H1 (cell line): ENCODE measurements at regions not wholly inside any gene's neighbourhood (a gene's known extent, or its start where the extent isn't known, plus 50 kb on each side); places are given as distances from the start of the nearest gene placed in this dataset.

Experiments
- CTCF ChIA-PET: fragments of 300-600 bp; sonication (Branson Sonifier 250); formaldehyde crosslinking; loops from one replicate; lab custom pipeline; 2021; ENCODE audit not compliant: partially characterized antibody; lab: Charles Lee
- POLR2A ChIA-PET: fragments of 300-600 bp; sonication (Branson Sonifier 250); formaldehyde crosslinking; loops from one replicate; lab custom pipeline; 2021; ENCODE audit warnings: inconsistent platforms; ENCODE audit not compliant: partially characterized antibody; lab: Charles Lee
- DNase-seq, 2 experiments: peaks; one replicate each; pipeline versions ENCODE4 v3.0.0 to v3.0.0-alpha.2; 2010 to 2022; ENCODE audit warnings: low spot score in 2 of 2, low read depth in 1 of 2, mixed read lengths in 1 of 2
- FAIRE-seq: peaks from 2 replicates; lab custom pipeline; 2011; peaks lifted over from hg19 to GRCh38; lab: Jason Lieb, UNC
- H2AFZ ChIP-seq: 2 replicates; pipeline ENCODE4 v1.8.1; 2012; ENCODE audit warnings: low read length, inconsistent platforms
- H2AK5ac ChIP-seq: 2 replicates; pipeline ENCODE4 v1.6.1; 2013; ENCODE audit warnings: low read depth, low read length
- H2BK120ac ChIP-seq: replicated peaks from 2 replicates; pipeline ENCODE3; 2013; ENCODE audit warnings: low read depth, low read length, inconsistent platforms
- H2BK12ac ChIP-seq: 2 replicates; pipeline ENCODE4 v1.6.1; 2013; ENCODE audit warnings: low read depth, low read length
- H2BK15ac ChIP-seq: 2 replicates; pipeline ENCODE4 v1.6.1; 2013; ENCODE audit warnings: low read length
- H2BK20ac ChIP-seq: 2 replicates; pipeline ENCODE4 v1.6.1; 2013; ENCODE audit warnings: low read length
- H2BK5ac ChIP-seq: 2 replicates; pipeline ENCODE4 v1.6.1; 2013; ENCODE audit warnings: low read depth, low read length
- H3K14ac ChIP-seq: 2 replicates; pipeline ENCODE4 v1.6.1; 2013; ENCODE audit warnings: inconsistent platforms; ENCODE audit not compliant: insufficient read length
- H3K18ac ChIP-seq: 2 replicates; pipeline ENCODE4 v1.6.1; 2013; ENCODE audit warnings: low read length; ENCODE audit errors: extremely low read depth
- H3K23ac ChIP-seq: 2 replicates; pipeline ENCODE4 v1.6.1; 2013; ENCODE audit warnings: inconsistent platforms; ENCODE audit not compliant: insufficient read length
- H3K23me2 ChIP-seq: 2 replicates; pipeline ENCODE4 v1.6.1; 2013; ENCODE audit warnings: low read depth, low read length
- H3K27ac ChIP-seq: 2 replicates; pipeline ENCODE4 v1.6.1; 2011; ENCODE audit warnings: low read depth, low read length, inconsistent platforms
- H3K27me3 ChIP-seq, 4 experiments: replicated peaks in 1 of 4; 1 replicate in 1 of 4; 2 replicates in 3 of 4; pipeline versions ENCODE4 v1.6.1 to v1.8.1; 2011 to 2013; ENCODE audit warnings: low read length in 3 of 4, mild to moderate bottlenecking in 3 of 4, inconsistent platforms in 2 of 4, mixed read lengths in 2 of 4, moderate library complexity in 1 of 4; ENCODE audit not compliant: control insufficient read depth in 3 of 4, insufficient read depth in 3 of 4; ENCODE audit errors: extremely low read depth in 1 of 4
- H3K36me3 ChIP-seq, 4 experiments: 2 replicates each; pipeline versions ENCODE4 v1.6.1 to v1.8.1; 2011 to 2013; ENCODE audit warnings: mild to moderate bottlenecking in 4 of 4, low read length in 3 of 4, moderate library complexity in 2 of 4, control low read depth in 1 of 4, inconsistent platforms in 1 of 4; ENCODE audit not compliant: insufficient read depth in 4 of 4, control insufficient read depth in 2 of 4
- H3K4ac ChIP-seq: replicated peaks from 2 replicates; pipeline ENCODE3; 2013; ENCODE audit warnings: low read length, low read depth, mixed read lengths, inconsistent platforms; ENCODE audit not compliant: insufficient read length
- H3K4me1 ChIP-seq, 4 experiments: replicated peaks in 1 of 4; 1 replicate in 1 of 4; 2 replicates in 3 of 4; pipeline versions ENCODE4 v1.6.1 to v1.8.1; 2011 to 2013; ENCODE audit warnings: low read length in 3 of 4, inconsistent platforms in 2 of 4, mixed read lengths in 1 of 4; ENCODE audit not compliant: insufficient read depth in 4 of 4, control insufficient read depth in 3 of 4
- H3K4me2 ChIP-seq, 2 experiments: 2 replicates each; pipeline versions ENCODE4 v1.6.1 to v1.8.1; 2011 to 2013; ENCODE audit warnings: low read depth in 2 of 2, low read length in 2 of 2, control low read depth in 1 of 2, inconsistent platforms in 1 of 2, mild to moderate bottlenecking in 1 of 2; ENCODE audit not compliant: insufficient read depth in 1 of 2
- H3K4me3 ChIP-seq, 4 experiments: fragments of 200-600, 300-600 bp in 1 of 4; sonication (generic), shearing (Covaris generic), sonication (Bioruptor Twin) in 1 of 4; 2 replicates each; pipeline versions ENCODE4 v1.5.1 to v1.8.1; 2011 to 2016; ENCODE audit warnings: low read length in 4 of 4, low read depth in 3 of 4, control low read depth in 2 of 4, inconsistent platforms in 2 of 4, mild to moderate bottlenecking in 2 of 4, mixed read lengths in 1 of 4, moderate library complexity in 1 of 4; ENCODE audit not compliant: insufficient read depth in 2 of 4; ENCODE audit errors: extremely low read depth in 1 of 4
- H3K56ac ChIP-seq: replicated peaks from 2 replicates; pipeline ENCODE3; 2013; ENCODE audit warnings: low read depth, mild to moderate bottlenecking, mixed read lengths, low read length, inconsistent platforms; ENCODE audit not compliant: insufficient read length
- H3K79me1 ChIP-seq: 2 replicates; pipeline ENCODE4 v1.6.1; 2013; ENCODE audit warnings: low read depth, low read length, control low read depth
- H3K79me2 ChIP-seq, 2 experiments: 2 replicates each; pipeline versions ENCODE4 v1.6.1 to v1.8.1; 2012 to 2013; ENCODE audit warnings: low read length in 2 of 2, mild to moderate bottlenecking in 2 of 2, inconsistent platforms in 1 of 2; ENCODE audit not compliant: insufficient read depth in 2 of 2, control insufficient read depth in 1 of 2
- H3K9ac ChIP-seq, 4 experiments: replicated peaks in 1 of 4; 1 replicate in 1 of 4; 2 replicates in 3 of 4; pipeline versions ENCODE4 v1.6.1 to v1.8.1; 2011 to 2013; ENCODE audit warnings: low read depth in 3 of 4, low read length in 3 of 4, control low read depth in 2 of 4, mild to moderate bottlenecking in 2 of 4, moderate library complexity in 2 of 4, inconsistent platforms in 1 of 4; ENCODE audit errors: extremely low read depth in 1 of 4
- H3K9me3 ChIP-seq, 2 experiments: 2 replicates each; pipeline versions ENCODE4 v1.6.1 to v1.8.1; 2012 to 2013; ENCODE audit warnings: mild to moderate bottlenecking in 2 of 2, moderate library complexity in 2 of 2, control low read depth in 1 of 2, inconsistent platforms in 1 of 2, low read depth in 1 of 2, low read length in 1 of 2, mixed read lengths in 1 of 2; ENCODE audit not compliant: insufficient read depth in 2 of 2
- H4K20me1 ChIP-seq, 2 experiments: replicated peaks in 1 of 2; 2 replicates each; pipeline versions ENCODE3 to v1.8.1; 2011 to 2013; ENCODE audit warnings: inconsistent platforms in 2 of 2, low read length in 2 of 2, mild to moderate bottlenecking in 1 of 2; ENCODE audit not compliant: insufficient read depth in 2 of 2, control insufficient read depth in 1 of 2
- H4K5ac ChIP-seq: 2 replicates; pipeline ENCODE4 v1.6.1; 2013; ENCODE audit warnings: low read length, low read depth, mixed read lengths, inconsistent platforms; ENCODE audit not compliant: insufficient read length
- H4K8ac ChIP-seq: 2 replicates; pipeline ENCODE4 v1.8.0; 2013; ENCODE audit warnings: mild to moderate bottlenecking, moderate library complexity, low read length, inconsistent platforms; ENCODE audit not compliant: insufficient read depth; ENCODE audit errors: extremely low read depth
- H4K91ac ChIP-seq: replicated peaks from 2 replicates; pipeline ENCODE3; 2013; ENCODE audit warnings: low read length, mixed read lengths, inconsistent platforms; ENCODE audit not compliant: insufficient read length
- ASH2L ChIP-seq: fragments of 200-600, 300-600 bp; sonication (generic); IDR thresholded peaks from one replicate; pipeline ENCODE4 v1.7.1; 2017; ENCODE audit warnings: low read length
- BRCA1 ChIP-seq: IDR thresholded peaks from 2 replicates; pipeline ENCODE4 v1.6.1; 2012; ENCODE audit warnings: low read depth, low read length, improper control_type of control experiment
- CBX5 ChIP-seq: fragments of 300-800, 300-1000 bp; sonication (generic); IDR thresholded peaks from 2 replicates; pipeline ENCODE4 v1.7.1; 2016; ENCODE audit warnings: antibody characterized with exemption, low read length, low read depth
- EP300 ChIP-seq, 2 experiments: IDR thresholded peaks; 1 replicate in 1 of 2; 2 replicates in 1 of 2; pipeline ENCODE4 v1.6.1; 2011 to 2012; ENCODE audit warnings: low read depth in 2 of 2, low read length in 2 of 2, mild to moderate bottlenecking in 2 of 2, borderline replicate concordance in 1 of 2, inconsistent platforms in 1 of 2, moderate library complexity in 1 of 2
- EZH2 ChIP-seq: fragments of 200-600 bp; sonication (generic); IDR thresholded peaks from 2 replicates; pipeline ENCODE4 v1.7.1; 2012; ENCODE audit warnings: low read depth, mild to moderate bottlenecking, moderate library complexity, low read length, inconsistent platforms; ENCODE audit not compliant: severe bottlenecking
- JUN ChIP-seq: IDR thresholded peaks from 2 replicates; pipeline ENCODE4 v1.6.1; 2011; ENCODE audit warnings: low read depth, mild to moderate bottlenecking, improper control_type of control experiment, low read length
- MAFK ChIP-seq: IDR thresholded peaks from 2 replicates; pipeline ENCODE4 v1.6.1; 2012; ENCODE audit warnings: low read depth, mild to moderate bottlenecking, improper control_type of control experiment, low read length
- PHF8 ChIP-seq: fragments of 200-600 bp; sonication (generic); conservative IDR thresholded peaks from 2 replicates; pipeline ENCODE4 v1.7.1; 2012; ENCODE audit warnings: low read depth, mild to moderate bottlenecking, inconsistent platforms, low read length, moderate library complexity
- RFX5 ChIP-seq: IDR thresholded peaks from 2 replicates; pipeline ENCODE4 v1.6.1; 2011; ENCODE audit warnings: low read depth, low read length, improper control_type of control experiment, borderline replicate concordance
- RXRA ChIP-seq: IDR thresholded peaks from 2 replicates; pipeline ENCODE4 v1.6.1; 2011; ENCODE audit warnings: low read depth, mild to moderate bottlenecking, low read length, moderate library complexity; ENCODE audit not compliant: insufficient read depth
- SP1 ChIP-seq: IDR thresholded peaks from 2 replicates; pipeline ENCODE4 v1.6.1; 2011; ENCODE audit warnings: low read depth, low read length
- TBP ChIP-seq: IDR thresholded peaks from 2 replicates; pipeline ENCODE4 v1.6.1; 2011; ENCODE audit warnings: low read depth, low read length, improper control_type of control experiment
- TCF12 ChIP-seq: IDR thresholded peaks from 2 replicates; pipeline ENCODE4 v1.6.1; 2011; ENCODE audit warnings: low read depth, mild to moderate bottlenecking, low read length
- ZNF274 ChIP-seq: IDR thresholded peaks from 2 replicates; pipeline ENCODE4 v1.7.0; 2012; ENCODE audit warnings: low read length, borderline replicate concordance; ENCODE audit errors: extremely low read depth
- WGBS, 2 experiments: shearing (Covaris generic) in 1 of 2; methylation state at CpG; one replicate each; pipeline versions ENCODE4 v1.1.6 to v1.1.7; 2013 to 2015; ENCODE audit warnings: low lambda C conversion rate in 2 of 2, mixed read lengths in 2 of 2, inconsistent platforms in 1 of 2, low coverage in 1 of 2, missing lambda C conversion rate in 1 of 2; ENCODE audit not compliant: insufficient replicate concordance in 2 of 2, insufficient coverage in 1 of 2, insufficient read length in 1 of 2; ENCODE audit errors: extremely low coverage in 1 of 2, missing lambda C conversion rate in 1 of 2; 5-methylcytosine and 5-hydroxymethylcytosine counted together
- TF ChIP-seq, protein P1 (sequence below): IDR thresholded peaks from 2 replicates; pipeline ENCODE4 v1.6.1; 2011; ENCODE audit warnings: low read length, improper control_type of control experiment

- ChIA-PET CTCF (no interaction called here), POLR2A (no interaction called here)
- no peaks in the 10 kb centered on the region for H3K79me1 ChIP-seq
- no peaks in the 10 kb centered on the region for H3K36me3 ChIP-seq
- H3K79me2 ChIP-seq = no peaks in the 10 kb centered on the region
- no peak overlapping the region for H3K4me2 ChIP-seq
- no peak overlapping the region for H2BK5ac ChIP-seq
- no peak overlapping the region for H3K9ac ChIP-seq
- H3K27ac ChIP-seq = no peak overlapping the region
- no peak overlapping the region for H3K23ac ChIP-seq
- H3K14ac ChIP-seq = no peak overlapping the region
- H2BK120ac ChIP-seq = no peak overlapping the region
- H3K18ac ChIP-seq = no peak overlapping the region
- H2BK20ac ChIP-seq = no peak overlapping the region
- H3K56ac ChIP-seq = no peak overlapping the region
- H3K9me3 ChIP-seq = no peaks in the 10 kb centered on the region
- no peaks in the 10 kb centered on the region for H4K20me1 ChIP-seq
- H2BK12ac ChIP-seq = no peak overlapping the region
- DNase-seq (no peak), FAIRE-seq (no peak)
- no peak overlapping the region for H2BK15ac ChIP-seq
- H3K4me1 ChIP-seq = peaks cover 0 to 8% (median 1%) of the 10 kb centered on the region in 4 experiments; a peak in 3 of 7 replicates
- no peak overlapping the region for H4K8ac ChIP-seq
- no peak overlapping the region for H2AK5ac ChIP-seq
- H4K91ac ChIP-seq = no peak overlapping the region
- no peaks in the 10 kb centered on the region for H3K23me2 ChIP-seq
- 76% methylated on average over 1 of the region's 1 CpG; no CpG with 5 or more reads in 1 of the 2 experiments for WGBS, 2 experiments
- H3K4ac ChIP-seq = no peak overlapping the region
- no peak overlapping the region for H3K4me3 ChIP-seq
- no peak overlapping the region for H4K5ac ChIP-seq
- H2AFZ ChIP-seq = no peak overlapping the region
- no peaks in the 10 kb centered on the region for H3K27me3 ChIP-seq
- TF ChIP-seq BRCA1 (no peak), ASH2L (no peak), CBX5 (no peak), RXRA (no peak), JUN (no peak), EZH2 (no peak), SP1 (no peak), ZNF274 (no peak), TBP (no peak), RFX5 (no peak), PHF8 (no peak), EP300 (IDR thresholded peaks at IDR 0.05; ENCODE audit: borderline replicate concordance in 1 of 2, low read depth in 2 of 2, low read length in 2 of 2) (no peak), TCF12 (no peak), MAFK (no peak)
- TF ChIP-seq, protein P1, sequence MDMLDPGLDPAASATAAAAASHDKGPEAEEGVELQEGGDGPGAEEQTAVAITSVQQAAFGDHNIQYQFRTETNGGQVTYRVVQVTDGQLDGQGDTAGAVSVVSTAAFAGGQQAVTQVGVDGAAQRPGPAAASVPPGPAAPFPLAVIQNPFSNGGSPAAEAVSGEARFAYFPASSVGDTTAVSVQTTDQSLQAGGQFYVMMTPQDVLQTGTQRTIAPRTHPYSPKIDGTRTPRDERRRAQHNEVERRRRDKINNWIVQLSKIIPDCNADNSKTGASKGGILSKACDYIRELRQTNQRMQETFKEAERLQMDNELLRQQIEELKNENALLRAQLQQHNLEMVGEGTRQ = no peak
Observed at GRCh38 chr2:213231966-213232365, 52.3 kb upstream of the SPAG16 start.
